Stimulated activated CD4-positive, alpha-beta T cell treated with anti-CD3 and anti-CD28 coated beads, Interleukin-15, amount 100 ng/mL, for 1 hour (primary cell): ENCODE measurements at regions not wholly inside any gene's neighbourhood (a gene's known extent, or its start where the extent isn't known, plus 50 kb on each side); places are given as distances from the start of the nearest gene placed in this dataset.

Experiments used
- DNase-seq, 2 donors: peaks; one replicate each; pipeline ENCODE4 v3.0.0-alpha.2; 2020; ENCODE audit warnings: low read depth in 1 of 2, low spot score in 1 of 2

DNA sequence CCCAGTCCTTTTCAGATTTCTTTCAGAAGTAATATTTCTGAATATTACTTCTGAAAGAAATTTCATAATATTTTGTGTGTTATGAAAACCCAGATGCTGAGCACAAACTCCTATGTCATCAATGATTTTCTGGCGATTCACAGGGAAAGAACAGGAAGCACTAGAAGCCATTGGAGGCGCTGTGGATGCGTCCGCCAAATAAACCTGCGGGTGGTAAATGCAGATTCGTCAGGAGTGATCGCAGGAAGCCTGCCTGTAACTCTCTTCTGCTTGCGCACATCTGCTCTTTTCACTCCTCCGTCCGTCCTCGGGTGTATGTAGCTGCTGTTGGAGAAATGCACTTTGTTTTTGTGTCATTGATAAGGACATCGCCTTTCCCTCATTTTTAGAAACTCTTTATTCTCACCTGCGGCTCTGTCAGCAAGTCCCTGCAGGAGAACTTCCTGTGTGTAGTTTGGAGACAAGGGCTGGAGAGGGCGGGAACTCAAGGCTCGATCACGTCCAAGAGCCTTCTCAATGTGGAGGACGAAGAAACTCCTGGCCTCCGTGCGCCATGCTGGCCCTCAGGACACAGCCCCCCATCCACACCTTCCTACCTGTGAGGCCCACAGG, 483.8 kb downstream of the GALR1 start:
- no peak for DNase-seq

DNA sequence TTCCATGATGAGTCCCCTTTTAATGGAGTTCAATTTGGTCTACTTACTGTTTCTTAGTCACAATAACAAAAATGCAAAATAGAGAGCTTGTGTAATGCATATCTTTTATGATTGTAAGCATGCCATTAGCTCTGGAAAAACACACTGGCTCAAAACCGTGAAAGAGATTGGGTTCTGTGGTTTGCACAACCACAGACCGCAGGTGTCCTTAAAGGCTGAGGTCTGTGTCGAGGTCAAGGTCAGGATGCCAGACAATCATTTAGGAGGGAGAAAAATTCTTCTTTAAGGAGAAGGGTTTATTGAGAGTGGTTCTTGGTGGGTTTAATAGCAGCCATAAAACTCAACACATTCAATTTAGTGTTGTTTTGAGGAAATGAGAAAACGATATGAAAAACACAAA, 487.2 kb downstream of the GALR1 start:
- no peak for DNase-seq

DNA sequence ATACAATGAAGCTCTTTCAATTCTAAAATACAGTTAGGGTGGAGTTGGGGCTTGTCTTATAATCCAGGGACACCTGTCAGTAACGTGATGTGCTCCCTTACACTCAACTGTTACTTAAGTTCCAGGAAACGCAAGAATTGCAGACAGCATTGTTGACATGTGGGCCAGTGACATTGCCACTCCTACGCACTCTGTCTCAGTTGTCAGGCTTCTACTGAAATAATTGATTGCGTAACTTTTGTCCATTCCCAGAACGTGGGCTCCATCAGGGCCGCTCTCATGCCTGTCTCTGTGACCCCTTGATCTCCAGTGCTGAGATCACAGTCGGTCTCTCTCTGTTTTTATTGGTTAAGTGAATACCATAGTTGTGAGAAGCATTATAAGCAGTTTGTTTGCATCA, 487.8 kb downstream of the GALR1 start:
- DNase-seq = no peak

DNA sequence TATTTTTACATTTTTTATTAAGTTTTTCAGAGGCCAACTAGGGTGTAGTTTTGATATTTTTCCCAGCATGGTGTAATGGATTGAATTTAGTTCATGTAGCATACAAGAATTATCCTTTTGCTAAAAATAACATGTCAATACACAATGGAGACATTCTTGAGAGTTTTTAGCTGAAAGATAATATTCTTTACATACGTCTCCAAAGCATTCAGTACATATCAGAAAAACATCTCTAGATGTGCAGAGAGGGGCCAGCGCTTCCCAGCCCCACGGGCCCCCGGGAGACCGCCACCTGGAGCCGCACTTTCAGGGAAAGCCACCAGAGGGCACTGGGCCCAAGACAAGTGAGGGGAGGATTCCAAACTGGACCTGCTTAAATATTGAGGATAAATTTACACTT, 499.4 kb downstream of the GALR1 start:
- DNase-seq = no peak

DNA sequence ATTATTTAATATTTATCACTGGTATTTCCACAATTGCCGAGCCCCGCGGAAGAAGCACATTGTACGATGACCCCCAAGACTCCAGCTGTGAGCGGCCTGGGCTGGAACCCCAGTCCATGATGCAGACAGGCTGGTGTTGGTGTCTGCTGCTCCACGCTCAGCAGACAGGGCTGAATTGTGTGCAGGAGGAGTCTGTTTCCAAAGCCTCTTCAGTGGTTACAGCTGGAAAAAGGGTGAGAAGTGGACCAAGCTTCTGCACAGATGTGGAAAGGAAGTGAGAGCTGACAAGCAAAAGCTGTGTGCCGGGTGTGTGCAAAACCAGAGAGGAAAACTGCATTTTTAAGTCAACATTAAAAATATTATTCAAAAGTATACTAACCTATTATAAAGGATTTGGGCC, 500.4 kb downstream of the GALR1 start:
- DNase-seq = no peak

DNA sequence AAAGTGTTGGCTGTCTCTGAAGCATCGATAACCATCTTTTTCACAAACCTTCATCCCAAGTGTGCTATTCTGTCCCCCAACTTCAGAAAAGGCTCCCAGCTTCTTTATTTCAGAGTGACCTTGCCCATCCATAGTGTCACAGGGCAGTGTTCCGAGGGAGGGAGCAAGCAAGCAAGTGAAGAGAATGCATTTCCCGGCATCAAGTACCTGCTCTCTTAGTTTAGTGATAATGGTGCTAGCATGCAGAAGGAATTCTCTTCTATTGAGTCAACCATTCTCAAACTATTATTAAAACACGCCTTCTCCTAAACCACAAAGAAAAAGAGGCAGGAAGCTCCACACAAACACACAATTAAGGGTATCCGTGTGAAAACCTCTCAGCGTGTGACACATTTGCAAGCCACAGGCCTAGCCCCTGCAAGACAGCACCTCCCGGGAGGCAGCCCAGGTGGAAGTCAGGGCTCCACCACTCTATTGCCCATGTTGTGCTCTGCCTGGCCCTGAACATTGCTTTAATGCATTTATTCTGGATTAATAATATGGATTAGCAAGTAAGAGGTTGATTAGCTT, 504.9 kb downstream of the GALR1 start:
- DNase-seq = no peak

DNA sequence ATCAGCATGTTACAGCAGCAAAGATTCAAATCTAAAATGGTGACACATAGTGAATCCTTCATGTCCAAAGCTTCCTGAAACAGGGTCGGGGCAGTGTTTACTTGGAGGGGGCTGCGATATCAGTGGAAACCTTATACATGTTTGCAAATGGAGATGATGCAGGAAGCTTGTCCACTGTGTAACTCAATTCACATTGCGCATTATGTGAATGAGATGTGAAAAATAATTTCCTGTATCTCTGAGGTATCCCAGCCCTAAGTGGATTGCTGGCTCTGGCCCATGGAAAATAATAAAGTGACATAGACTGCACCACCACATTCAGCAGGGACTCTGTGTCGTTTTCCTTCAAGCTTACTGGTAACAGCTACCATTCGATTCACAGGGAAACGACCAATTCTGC, 505.5 kb downstream of the GALR1 start:
- no peak for DNase-seq

DNA sequence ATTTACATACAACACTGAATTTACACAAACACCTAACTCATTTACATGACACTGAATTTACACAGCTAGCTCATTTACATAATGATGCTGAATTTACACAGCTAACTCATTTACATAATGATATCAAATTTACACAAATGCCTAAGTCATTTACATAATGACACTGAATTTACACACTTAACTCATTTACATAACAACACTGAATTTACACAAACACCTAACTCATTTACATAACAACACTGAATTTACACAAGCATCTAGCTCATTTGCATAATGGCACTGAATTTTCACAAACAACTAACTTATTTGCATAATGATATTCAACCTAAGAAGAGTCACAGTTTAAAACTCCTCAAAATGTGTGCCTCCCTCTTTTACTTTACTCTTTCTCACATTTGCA, 511.7 kb downstream of the GALR1 start:
- no peak for DNase-seq

DNA sequence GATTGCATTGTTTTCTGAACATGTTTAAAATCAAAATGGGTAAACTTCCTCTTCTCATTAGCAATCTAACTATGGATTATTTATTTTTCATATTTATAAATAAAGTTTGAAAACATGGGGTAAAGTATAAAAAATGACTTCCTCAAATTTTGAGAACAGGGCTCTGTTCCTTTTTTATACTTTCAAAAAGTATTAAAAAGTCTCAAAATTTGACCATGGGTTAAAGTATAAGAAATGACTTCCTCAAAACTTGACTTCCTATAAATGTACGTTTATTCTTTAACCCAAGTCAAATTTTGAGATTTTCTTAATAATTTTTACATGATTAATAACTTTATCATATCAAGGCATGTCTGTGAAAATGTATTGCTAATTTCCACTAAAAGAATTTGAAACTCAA, 512.4 kb downstream of the GALR1 start:
- DNase-seq = no peak

DNA sequence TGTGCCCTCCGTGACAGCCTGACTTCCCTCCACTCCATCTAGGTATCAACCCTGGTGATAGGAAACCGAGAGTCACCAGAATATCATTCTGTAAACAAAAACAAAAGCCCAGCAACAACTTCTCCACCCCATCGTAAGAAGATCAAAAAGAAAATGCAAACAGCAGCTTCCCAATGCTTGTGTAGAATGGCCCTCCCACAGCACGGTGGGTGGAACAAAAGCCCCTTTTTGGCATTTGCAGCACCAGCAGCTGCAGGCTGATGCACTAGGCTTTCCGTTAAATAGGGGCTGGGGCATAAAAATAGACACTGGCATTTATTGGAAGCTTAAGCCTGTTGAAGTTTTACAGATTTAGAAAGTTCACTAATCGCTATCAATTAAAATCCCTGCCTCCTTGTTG, 513.0 kb downstream of the GALR1 start:
- no peak for DNase-seq

DNA sequence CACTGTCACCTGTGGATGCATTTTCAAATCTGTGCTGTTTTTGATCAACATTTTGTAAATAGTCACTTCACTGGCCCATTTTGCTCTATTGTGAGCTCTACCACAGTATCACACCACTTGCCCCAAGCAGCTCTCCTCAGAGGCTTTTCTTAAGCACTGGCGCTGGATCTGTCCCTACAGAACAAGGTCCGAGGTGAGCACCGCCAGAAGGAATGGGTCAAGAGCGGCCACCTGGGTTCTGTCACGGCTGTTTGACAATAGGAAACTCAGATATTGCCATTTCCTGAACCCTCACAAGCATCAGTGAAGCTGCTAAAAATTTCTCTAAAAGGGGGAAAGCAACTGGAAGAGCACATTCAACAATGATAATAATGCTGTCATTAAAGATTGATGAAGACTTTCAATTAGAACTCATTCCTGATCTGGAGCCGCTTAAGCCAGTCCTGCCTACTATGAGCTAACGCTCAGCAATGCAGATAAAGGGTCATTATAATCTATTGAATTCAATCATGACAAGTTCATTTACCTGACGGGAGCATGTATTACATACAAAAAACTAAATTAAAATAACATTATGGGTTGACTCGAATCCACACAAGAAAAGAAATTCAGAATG, 514.0 kb downstream of the GALR1 start:
- DNase-seq = no peak

DNA sequence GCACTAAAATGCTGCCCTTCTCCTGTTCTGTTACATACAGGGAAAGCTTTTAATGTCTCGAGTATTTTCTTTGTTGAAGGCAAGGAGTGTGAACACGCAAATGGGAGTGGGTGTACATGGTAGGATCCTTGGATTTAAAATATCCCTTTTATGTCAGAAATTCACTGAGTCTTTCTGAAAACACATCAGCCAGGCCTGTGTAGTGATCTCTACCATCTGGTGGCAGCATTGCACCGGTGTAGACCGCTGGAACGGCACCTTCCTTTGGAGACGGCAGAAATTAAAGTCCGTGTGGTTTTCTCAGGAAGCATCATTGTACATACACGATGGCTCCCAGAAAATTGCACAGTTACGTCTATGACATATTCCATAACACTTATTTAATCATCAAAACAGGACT, 515.8 kb downstream of the GALR1 start:
- no peak for DNase-seq

DNA sequence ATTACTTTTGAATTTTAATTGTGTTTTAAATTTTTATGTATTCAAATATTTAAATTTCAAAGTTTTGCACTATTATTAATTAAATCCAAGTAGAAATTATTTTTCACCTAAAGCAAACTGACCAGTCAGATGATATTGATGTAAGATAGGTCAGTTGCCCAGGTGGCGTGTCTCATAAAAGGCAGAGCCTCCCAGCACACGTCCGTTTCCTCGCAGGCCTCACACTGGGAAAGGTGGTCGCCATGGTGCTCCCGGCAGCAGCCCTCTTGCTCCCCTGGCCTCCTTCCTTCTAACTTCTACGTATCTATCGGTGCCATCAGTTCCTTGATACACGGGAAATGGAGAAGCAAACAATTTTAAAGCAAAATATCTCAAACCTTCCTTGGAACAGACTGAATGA, 516.8 kb downstream of the GALR1 start:
- no peak for DNase-seq

DNA sequence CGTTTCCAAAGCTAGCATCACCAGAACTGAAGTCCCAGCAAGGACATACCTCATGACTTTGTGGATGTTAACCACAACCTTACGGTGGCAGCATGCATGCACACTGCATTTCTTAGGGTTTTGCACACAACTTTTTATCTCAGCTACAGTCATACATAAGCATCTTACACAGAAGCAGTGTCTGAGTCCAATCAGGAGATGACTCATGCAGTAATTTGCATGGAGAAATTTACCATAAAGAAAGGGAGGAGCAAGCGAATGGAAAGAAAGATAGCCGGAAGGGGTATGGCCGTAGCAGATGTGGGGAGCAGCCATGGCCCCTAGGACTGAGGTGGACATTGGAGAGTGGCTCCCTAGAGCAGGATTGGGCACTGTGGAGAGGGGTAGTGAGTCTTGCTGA, 522.5 kb downstream of the GALR1 start:
- no peak for DNase-seq

DNA sequence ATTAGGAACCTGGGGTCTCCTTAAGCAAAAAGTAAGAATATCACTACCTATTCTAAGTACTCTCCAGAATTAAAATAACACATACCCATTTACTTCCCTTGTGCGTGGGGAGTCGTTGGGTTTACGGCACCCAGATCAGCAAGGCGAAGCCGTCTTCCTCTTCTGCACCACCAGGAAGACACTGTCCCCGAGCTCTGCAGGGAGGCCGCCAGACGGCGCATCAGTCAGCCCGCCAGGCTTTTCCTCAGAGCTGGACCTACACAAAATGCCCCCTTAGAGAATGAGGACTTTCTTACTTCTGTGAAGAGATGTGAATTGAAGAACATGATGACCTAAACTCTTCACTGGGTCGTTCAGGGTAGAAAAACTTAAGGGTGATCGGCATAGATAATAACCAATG, 526.5 kb downstream of the GALR1 start:
- no peak for DNase-seq

DNA sequence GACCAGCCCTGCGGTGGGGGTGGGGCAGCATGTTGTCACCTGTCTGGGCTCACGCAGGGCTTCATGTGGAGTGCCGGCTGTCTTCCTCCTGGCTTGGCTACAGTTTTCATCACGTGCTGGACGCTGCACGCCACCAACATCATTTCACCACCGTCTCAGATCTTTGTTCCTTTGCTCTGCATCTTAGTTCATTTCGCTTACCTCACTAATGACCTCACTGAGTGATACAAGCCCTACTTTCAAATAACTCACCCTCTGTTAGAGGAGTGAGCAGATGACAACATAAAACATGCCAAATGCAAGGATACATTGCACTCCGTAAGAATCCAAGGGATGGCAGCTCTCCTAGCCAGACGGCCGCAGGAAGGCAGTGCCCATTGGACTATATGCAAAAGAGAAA, 527.5 kb downstream of the GALR1 start:
- no peak for DNase-seq

DNA sequence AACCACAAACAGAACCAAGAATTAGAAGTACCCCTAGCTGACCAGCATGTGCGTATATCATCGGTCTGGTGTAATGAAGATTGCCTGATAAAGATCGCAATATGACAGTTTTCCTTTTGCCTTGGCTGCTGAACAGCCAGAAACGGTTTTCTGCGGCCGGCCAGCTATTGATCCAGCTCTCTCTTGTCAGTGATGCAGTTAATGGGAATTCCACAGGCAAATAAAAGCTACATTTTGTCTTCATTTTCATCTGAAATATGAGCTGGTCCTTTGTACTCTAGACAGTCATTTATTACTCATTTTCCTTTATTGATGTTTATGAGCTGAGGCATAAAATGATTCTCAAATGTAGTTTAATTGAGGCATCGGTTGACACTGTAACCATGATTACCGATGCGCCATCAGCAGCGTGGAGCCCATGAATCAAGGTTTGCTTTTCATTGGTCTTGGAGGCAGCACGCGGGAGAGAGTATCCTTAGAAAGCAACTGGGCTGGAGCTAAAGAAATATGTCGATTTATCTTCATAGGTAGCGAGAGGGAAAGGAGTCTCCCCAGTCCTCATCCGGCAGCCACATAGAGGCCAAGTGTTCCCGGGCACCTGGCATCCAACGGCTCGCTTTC, 535.2 kb downstream of the GALR1 start:
- no peak for DNase-seq

DNA sequence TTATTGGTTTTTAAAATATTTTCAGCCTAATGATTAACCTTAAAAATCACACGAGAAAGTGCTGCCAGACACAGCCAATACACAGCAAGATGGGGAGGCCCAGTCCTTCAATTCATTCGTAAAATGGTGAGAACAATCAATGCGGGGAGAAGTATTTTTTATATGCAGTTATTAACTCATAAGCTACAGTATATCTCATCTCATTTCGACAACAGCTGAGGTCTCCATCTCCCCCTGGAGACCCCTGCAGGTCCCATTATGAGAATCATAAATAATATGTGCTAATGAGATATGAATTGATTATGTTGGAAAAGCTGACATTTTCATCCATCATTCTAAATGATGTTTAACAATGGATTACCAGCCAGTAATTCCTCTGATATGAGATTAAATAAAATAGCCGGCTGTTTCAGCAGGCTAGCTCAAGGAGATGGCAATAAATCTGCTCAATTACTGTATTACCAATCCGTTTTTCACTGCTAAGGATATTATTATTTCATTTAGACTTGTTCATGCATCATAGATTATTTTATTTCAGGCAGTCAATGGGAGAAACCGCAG, 535.8 kb downstream of the GALR1 start:
- DNase-seq = no peak

DNA sequence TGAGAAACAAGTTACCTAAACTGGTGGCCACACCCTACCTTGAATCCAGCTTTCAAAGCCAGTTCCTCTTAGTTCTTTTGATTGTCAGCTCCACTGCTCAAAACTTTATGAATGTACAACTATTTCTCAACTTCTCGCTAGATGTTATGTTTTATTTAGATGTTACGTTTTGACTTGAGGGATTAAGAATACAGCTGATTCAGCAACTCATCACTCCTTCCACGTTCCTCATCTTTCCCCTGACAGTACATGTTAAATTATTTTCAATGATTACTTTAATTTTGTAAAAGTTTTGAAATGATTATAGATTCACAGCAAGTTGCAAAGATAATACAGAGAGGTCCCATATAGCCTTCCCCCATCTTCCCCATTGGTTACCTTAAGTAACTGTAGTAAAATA, 553.4 kb downstream of the GALR1 start:
- no peak for DNase-seq

DNA sequence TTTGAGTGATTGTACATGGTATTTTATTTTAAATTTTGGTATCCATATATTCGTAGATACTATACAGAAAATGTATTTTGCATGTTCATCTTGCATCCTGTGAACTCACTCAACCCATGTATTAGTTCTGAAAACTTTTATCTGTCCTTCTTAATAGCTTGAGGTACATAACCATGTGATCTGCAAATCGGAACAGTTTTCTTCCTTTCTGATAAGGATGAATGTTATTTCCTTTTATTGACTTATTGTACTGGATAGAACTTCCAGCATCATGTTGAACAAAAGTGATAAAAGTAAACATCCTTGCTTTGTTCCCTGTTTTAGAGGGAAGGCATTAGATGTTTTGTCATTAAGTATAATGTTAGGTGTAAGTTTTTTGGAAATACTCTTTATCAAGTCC, 554.7 kb downstream of the GALR1 start:
- no peak for DNase-seq

DNA sequence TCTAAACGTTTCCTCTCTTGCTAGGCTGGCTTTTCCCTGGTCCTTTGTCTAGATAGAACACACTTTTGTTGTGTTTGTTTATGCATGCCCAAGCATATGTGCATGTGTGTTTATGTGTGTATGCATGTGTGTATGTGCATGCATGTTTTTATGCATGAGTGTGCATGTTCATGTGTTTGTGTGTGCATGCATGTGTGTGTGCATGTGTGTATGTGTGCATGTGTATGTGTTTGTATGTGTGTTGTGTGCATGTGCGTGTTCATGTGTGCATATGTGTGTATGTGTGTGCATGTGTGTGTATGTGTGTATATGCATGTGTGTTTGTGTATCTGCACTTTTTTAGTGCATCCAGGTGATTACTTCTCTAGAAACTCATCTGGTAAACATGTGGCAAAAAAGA, 558.0 kb downstream of the GALR1 start:
- no peak for DNase-seq

DNA sequence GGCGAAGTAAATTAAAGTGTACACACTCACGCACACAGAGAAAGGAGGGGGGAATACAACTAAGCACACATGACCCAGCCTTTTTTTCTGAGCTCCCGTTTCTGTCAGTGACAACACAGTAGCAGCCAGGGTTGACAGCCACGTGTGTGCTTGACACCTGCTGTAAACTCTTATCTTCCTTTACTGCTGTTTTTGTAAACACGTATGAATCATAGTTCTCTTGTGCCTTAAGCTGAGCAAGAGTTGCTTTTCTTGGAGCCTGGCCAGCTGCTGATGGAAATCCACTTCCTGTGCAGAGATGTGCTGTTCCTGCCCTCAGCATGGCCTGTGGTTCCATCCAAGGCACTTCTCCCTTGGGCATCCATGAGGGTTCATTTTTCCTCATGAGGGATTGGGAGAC, 561.9 kb downstream of the GALR1 start:
- no peak for DNase-seq
